RCC 7860 (cell line): ENCODE measurements at regions not wholly inside any gene's neighbourhood (a gene's known extent, or its start where the extent isn't known, plus 50 kb on each side); places are given as distances from the start of the nearest gene placed in this dataset.
"Not testable (repeated sequence)": the region's sequence is repeated elsewhere in the genome, so short reads cannot be mapped to it uniquely, and the experiment has no call there.

ENCODE experiments used
- DNase-seq: peaks from one replicate; pipeline ENCODE4 v3.0.0-alpha.2; 2015; ENCODE audit warnings: low spot score
- FAIRE-seq: peaks from 2 replicates; lab custom pipeline; 2012; peaks lifted over from hg19 to GRCh38; lab: Jason Lieb, UNC

DNA sequence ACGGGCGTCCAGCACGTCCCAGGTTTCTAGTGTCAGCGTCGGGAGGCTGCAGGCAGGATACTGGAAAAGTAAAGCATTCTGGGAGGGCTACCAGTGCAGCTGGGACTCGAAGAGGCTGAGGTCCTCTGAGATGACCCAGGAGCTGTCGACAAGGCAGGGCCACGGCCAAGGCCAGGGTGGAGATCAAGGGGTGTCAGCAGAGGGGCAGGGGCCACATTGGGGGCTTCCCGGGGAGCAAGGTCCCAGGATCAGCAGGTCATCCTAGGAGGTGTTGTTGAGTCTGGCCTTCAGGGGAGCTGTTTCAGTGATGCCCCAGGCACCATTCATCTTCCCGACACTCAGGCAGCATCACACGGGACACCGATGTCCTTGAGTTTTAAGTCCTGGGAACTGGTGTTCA, 377.8 kb upstream of the SFSWAP start:
- DNase-seq = no peak
- no peak for FAIRE-seq

DNA sequence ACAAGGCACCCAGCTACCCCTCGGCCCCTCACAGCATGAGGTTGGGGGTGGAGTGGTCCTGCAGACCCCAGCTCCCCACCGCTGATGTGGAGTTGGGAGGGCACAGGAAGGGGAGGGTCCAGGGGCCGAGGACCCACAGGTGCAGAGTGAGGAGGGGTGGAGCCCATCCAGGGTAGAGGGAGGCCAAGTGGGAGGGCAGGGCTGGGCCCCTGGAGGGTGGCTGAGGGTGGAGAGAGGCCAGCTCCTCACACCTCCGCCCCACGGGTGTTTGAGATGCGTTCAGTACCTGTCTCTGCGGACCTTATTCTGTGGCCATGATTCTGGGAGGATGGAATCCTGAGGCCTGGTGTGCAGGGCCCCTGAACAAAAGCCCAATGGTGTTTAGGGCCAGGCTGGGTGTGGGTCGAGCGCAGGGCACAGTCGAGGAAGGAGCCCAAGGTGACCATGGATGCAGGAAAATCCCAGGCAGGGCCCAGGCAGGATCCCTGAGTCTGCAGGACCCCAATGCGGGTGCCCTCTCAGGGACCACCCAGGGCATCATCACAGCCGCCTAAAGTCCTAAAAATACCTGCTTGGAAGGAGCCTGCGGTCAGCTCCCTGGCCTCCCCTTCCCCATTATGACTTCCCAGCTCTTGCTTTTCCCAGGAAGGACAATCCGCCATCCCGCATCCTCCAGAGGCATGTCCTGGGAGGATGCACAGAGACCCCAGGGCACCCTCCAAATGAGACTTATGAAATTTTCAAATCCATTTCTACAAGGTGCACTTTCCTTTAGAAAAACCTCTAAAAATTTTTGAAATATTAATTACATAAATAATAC, 377.1 kb upstream of the SFSWAP start:
- no peak for DNase-seq
- FAIRE-seq = no peak

DNA sequence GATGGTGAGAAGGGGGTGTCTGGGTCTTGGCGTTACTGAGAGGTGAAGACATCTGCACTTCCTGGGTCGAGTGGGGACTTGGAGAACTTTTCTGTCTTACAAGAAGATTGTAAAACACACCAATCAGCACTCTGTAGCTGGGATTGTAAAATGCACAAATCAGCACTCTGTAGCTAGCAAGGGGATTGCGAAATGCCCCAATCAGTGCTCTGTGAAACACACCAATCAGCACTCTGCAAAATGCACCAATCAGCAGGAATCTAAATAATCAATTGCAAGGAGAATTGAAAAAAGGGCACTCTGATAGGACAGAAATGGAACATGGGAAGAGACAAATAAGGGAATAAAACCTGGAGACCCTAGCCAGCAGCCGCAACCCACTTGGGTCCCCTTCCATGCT, 376.1 kb upstream of the SFSWAP start:
- no peak for DNase-seq
- FAIRE-seq = no peak

DNA sequence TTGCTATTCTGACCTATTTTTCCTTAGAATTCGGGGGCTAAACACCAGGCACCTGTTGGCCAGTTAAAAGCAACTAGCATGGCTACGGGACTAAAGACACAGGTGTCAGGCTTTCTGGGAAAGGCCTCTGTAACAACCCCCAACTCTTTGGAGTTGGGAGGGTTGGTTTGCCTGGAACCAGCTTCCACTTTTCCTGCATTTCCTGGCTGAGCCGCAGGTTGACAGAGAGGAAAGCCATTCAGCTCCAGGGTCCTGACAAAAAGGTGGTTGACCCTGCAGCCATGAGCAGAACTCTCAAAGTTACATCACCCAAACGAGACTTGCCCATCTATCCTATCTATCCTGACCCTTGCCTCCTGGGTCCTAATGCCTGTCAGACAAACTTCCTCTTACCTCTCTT, 375.4 kb upstream of the SFSWAP start:
- DNase-seq (no peak), FAIRE-seq (no peak)

DNA sequence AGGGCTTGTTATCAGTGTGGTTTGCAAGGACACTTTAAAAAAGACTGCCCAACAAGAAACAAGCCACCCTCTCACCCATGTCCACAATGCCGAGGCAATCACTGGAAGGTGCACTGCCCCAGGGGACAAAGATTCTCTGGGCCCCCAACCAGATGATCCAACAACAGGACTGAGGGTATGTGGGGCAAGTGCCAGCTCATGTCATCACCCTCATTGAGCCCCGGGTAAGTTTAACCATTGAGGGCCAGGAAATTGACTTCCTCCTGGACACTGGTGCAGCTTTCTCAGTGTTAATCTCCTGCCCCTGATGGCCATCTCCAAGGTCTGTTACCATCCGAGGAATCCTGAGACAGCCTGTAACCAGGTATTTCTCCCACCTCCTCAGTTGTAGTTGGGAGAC, 373.0 kb upstream of the SFSWAP start:
- FAIRE-seq, DNase-seq: not testable (repeated sequence)

DNA sequence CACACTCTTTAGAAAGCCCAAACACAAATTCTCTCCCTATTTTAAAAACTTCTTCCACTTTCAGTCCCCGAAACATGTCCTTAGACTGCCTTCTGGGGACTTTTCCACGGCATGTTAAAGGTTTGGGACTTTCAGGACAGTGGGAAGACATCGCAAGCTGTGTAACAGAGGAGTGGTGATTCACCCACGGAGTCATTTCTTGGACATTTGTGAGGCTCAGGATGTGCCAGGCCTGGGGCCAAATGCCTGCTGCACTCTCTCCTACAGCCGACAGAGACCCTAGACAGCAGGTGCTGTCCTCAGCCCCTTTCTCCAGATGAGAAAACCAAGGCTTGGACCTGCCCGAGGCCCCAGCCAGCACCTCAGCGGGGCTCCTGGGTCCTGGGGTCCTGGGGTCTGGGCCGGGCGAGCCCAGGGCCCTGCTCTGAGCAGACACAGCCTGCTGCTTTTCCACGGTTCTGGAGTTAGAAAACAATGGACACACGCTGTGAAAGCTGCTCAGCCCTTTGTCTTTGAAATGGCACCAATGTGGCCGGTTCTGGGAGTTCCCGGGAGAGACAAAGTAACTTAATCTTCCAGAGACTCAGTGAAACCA, 370.2 kb upstream of the SFSWAP start:
- DNase-seq = no peak
- no peak for FAIRE-seq

DNA sequence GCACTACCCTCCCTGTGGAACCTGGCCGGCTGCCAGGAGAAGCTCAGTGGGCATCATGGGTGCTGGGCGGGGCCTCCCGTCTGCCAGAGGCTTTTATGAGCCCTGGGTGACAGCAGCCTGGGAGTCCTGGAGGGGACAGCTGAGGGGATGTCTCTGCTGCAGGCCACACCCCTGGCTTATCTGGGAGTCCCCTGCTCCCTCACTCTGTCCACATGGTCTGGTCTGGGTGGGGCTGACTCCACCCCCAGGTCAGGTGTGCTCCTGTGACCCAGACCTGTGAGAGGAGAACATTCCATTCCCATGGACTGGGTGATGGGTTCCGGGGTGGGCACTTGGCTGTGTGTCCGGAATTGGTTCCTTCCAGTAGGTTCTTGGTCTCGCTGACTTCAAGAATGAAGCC, 369.3 kb upstream of the SFSWAP start:
- DNase-seq, FAIRE-seq: not testable (repeated sequence)

DNA sequence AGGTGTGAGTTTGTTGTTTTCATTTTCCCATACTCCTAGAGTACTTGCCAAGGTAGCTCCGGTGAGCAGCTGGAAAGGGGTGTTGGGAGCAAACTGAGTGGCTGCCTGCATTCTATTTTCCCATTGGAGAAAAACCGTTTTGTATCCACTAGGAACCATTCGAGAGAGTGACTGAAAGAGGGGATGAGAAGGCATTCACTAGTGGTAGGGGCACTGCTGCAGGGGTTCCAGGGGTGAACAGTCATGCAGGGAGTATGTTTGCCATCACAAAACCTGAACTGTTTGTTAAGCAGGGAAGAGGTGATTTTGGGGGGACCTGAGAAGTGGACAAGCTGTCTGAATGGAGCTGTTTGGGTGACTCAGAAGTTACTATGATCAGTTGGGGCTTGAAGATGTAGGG, 367.5 kb upstream of the SFSWAP start:
- not testable (repeated sequence) for DNase-seq, FAIRE-seq

DNA sequence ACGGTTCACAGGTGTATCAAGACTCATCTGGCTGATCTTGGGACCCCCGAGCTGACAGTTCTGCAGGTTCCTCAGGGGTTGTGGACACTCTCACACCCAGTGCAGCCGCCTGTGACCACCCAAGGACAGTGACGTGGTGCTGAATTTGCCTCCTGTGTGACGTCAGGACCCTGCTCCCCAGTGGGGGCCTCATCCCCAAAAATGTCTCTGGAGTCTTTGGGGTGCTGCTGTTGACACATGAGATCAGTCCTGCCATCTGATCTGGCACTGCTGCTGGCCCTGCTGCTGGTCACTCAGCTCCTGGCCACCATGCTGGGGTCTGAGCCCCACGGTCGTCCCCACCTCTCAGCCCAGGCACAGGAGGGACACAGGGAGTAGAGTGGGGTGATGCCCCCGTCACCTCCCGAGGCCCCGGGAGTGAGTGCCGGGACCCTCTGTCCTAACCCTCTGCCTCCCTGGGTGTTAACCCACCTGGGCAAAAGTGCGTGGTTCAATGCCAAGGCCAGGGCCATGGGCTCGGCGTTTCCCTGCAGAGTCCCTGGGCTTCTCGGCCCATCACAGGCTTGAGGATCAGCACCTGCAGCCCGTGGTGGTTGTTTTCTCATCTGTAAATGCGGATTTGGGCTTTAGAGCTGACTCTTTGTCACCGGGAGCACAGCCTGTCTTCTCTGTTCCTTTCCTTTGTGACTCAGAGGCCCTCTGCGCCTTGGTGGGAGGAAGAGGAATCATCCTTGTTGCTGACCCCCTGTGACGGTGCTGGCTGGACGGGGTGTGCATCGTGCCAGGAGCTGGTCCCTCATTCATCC, 366.0 kb upstream of the SFSWAP start:
- not testable (repeated sequence) for FAIRE-seq, DNase-seq

DNA sequence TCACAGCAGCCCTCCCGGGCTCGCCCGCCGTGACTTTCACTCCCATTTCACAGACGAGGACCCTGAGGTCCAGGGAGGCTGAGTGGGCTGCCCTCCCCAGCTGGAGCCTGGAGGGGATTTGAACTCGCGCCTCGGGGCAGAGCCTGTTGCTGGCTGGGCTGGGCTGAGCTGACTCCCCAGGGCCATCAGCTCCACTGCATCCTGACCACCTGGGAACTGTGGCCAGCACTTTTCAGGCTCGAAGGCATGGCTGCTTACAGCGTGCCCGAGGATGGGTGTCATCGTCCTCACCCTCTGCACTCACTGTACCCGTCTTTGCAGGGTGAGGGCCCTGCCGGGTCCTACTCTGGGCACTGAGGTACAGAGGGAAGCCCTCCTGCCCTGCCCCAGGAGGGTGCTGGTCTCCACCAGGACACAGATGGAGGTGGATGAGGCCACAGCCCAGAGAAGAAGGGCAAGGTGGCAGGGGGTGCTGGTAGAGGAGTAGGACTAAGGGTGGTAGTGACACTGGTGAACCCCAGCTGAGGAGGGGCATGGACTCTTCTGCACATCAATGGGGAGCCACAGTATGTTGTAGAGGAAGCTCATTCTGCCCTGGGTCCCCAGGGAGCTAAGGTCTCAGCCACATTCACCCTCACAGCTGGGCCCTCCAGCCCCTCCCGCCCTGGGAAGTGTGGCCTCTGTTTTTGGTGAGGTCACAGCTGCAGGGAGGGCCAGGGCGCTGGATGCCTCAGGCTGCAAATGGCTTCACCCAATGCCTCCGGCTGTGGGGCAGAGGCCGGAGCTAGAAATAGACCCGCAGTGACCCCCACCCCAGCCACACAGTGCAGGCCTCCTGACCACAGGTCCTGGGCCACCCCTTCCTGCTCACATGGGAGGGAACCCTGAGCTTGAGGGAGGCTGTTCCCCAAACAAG, 365.1 kb upstream of the SFSWAP start:
- FAIRE-seq (no peak), DNase-seq (no peak)

DNA sequence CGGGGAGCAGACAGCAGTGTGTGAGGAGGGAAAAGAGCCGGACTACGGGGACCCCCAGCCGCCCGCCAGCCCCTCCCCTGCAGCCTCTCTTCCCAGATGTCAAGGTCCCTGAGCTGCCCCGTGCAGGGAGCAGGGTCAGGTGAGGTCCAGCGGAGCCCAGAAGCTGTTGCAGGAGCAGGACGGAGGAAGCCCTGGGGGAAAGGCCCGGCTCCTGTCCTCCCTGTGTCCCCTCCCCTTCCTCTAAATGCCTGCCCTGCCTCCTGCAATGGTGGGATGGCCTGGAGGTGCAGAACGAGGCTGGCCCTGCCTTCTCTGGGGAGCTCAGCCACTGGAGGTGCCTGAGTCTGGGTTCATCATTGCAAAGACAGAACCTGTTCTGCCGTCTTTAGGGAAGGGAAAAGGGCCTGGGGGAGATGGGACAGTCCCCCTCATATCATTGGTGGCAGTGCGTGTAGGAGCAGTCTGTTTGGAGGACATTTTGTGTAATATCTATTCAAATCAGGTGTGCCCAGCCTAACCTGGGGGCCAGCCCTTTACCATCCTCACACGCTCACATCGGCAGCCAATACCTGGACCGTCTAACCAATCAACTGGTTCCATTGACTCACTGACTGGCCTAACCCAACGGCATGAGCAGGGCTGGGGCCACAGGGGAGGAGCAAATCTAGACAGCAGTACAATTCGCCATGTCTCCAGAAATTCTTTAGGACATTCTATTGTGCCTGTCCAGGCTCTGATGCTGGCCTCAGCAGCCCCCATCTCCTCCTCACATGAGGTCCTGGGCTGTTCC, 364.1 kb upstream of the SFSWAP start:
- FAIRE-seq = no peak
- DNase-seq = no peak

DNA sequence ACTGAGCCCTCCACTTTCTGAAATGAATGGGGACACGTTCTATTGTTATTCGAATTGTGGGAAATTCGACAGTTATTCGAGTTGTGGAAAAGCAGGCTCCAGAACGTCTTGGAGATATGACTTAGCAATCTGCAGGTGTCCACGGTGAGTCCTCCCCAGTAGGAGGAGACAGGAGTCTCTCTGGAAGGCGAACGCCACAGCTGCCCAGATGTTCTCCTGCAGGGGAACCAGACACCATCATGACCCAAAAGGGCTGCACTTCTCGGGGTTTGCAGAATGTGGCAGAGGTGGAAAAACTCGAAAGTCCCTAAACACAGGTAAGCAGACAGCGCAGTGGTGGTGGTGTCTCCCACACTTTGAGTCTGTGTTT, 363.6 kb upstream of the SFSWAP start:
- FAIRE-seq (no peak), DNase-seq (no peak)

DNA sequence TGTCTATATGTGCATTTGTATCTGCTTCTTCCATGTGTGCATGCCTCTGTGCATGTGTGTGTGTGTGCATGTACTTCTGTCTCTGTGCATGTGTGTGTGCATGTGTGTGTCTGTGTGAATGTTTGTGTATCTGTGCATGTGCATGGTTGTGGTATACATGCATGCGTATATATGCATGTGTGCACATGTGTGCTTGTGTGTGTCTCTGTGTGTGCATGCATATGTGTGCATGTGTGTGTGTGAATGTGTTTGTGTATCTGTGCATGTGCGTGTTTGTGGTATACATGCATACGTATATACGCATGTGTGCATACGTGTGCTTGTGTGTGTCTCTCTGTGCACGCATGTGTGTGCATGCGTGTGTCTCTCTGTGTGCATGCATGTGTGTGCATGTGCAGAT, 363.2 kb upstream of the SFSWAP start:
- DNase-seq (no peak), FAIRE-seq (no peak)

DNA sequence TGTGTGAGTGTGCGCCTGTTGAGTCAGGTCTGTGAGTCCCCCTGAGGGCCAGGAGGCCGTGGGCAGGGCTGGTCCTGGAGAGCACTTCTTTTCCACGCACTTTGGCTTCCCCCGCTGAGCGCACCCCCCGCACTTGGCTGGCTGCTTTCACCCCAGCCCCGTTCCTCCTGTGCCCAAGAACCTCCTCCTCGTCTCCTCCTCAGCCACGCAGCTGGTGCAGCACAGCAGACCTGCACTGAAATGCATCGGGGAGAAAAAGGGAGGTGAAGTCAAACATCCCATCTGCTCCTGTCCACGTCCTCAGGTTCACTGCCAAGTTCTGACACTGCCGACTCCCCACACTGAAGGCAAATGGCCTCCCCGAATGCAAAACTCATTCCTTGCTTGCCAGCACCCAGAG, 362.7 kb upstream of the SFSWAP start:
- FAIRE-seq (no peak), DNase-seq (no peak)

DNA sequence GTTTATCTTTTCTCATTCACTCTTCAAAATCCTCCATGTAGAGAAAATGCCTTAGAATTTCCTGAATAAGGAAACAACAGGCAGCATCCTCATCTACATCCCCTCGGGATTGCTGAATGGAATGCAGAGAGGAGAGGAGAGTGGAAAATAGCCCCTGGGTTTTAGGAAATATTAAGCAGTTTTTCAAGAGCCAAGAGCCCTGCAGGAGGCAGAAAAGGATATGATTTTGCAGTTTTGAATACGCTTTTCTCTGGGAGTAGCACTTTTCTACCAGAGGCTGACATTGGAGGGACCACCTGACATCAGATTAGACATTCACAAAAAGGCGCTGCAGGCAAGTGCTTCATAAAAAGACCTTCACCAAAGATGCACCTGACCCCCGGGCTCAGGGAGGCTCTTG, 362.2 kb upstream of the SFSWAP start:
- DNase-seq (no peak), FAIRE-seq (no peak)

DNA sequence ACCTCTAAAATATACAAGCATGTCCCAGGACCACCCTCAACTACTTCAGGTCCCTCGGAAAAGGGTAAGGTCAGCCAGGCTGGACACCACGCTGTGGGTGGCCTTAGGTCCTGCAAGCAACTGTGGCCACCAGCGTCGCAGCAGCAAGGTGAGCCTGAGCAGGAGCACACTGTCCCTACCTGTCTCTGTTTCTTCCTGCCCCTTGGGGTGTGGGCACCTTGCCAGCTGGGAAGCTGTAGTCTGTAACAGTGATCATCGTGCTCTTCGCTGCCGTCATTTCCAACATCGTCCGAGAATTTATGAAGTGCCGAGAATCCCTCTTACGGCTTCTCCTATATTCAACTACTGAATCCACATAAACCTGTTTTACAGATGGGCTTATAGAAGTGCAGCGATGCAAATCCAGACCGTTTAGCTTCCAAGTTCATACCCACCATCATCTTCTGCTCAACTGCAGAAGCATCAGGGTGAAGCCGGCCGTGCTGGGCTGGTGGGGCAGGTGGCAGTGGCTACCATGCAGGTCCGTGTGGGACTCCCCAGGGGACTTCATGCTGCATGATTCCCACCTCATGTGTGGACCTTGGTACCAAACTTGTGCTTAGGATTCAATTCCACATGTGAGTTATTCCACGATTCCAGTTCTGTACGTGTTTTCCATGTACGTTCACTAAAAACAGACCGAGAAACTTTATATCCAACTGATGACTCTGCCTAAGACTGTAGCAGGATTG, 361.3 kb upstream of the SFSWAP start:
- DNase-seq (no peak), FAIRE-seq (no peak)

DNA sequence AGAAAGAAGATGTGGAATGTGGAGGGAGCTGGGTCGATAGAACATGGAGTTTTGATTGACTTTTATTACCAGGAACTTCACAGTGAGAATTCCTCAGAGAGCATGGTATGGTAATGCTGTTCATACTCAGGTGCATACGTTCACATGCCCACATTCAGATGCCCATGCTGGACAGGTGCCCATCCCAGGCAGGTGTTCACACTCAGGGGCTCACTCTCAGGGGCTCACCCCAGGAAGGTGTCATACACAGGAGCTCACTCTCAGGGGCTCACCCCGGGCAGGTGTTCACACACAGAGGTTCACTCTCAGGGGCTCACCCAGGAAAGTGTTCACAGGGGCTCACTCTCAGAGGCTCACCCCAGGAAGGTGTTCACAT, 360.0 kb upstream of the SFSWAP start:
- no peak for FAIRE-seq

DNA sequence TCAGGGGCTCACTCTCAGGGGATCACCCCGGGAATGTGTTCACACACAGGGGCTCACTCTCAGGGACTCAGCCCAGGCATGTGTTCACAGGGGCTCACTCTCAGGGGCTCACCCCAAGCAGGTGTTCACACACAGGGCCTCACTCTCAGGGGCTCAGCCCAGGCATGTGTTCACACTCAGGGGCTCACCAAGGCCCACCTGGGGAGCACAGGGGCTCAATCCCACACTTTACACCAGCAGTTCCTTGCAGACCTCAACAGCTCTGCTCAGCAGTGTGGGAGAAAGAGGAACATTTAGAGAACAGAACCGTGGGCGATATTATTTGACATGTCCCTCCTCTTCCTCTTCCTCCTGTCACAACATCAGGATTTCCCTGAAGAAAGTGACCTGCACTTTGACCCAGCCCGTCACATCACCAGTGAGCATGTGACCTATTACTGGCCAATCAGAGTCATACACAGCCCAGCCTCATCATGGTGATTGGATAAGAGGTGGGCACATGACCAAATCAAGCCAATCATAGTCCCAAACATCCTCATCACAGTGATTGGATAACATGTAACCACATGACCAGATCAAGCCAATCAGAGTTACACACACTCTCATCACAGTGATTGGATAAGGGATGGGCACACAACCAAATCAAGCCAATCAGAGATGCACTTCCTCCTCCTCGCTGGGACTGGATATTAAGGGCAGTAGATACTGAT, 359.4 kb upstream of the SFSWAP start:
- FAIRE-seq (no peak), DNase-seq (no peak)

More for the DNA sequence above, 360.0 kb upstream of the SFSWAP start:
- DNase-seq = no peak
